EH (cell line): ENCODE measurements at regions not wholly inside any gene's neighbourhood (a gene's known extent, or its start where the extent isn't known, plus 50 kb on each side); places are given as distances from the start of the nearest gene placed in this dataset.

Experiments used
- DNase-seq: peaks from one replicate; pipeline ENCODE4 v3.0.0-alpha.2; 2015; ENCODE audit warnings: low read depth

- DNase-seq = no peak
Observed at GRCh38 chr2:219902891-219903552, 275.6 kb downstream of the SLC4A3 start.

DNA sequence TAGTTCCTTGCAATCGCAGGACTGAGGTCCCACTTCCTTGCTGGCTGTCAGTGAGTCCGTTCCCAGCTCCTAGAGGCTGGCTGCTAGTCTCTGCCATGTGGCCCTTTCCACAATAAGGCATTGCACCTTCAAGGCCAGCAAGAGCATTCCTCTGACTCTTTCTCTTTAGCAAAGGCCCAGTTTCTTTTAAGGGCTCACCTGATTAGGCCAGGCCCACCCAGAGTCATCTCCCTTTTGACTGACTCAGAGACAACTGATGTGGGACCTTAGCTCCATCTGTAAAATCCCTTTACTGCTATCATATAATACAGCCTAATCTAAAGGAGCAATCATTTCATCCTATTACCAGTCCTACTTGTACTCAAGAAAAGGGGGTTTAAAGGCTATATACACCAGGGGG lies 278.2 kb downstream of the SLC4A3 start:
- no peak for DNase-seq

DNA sequence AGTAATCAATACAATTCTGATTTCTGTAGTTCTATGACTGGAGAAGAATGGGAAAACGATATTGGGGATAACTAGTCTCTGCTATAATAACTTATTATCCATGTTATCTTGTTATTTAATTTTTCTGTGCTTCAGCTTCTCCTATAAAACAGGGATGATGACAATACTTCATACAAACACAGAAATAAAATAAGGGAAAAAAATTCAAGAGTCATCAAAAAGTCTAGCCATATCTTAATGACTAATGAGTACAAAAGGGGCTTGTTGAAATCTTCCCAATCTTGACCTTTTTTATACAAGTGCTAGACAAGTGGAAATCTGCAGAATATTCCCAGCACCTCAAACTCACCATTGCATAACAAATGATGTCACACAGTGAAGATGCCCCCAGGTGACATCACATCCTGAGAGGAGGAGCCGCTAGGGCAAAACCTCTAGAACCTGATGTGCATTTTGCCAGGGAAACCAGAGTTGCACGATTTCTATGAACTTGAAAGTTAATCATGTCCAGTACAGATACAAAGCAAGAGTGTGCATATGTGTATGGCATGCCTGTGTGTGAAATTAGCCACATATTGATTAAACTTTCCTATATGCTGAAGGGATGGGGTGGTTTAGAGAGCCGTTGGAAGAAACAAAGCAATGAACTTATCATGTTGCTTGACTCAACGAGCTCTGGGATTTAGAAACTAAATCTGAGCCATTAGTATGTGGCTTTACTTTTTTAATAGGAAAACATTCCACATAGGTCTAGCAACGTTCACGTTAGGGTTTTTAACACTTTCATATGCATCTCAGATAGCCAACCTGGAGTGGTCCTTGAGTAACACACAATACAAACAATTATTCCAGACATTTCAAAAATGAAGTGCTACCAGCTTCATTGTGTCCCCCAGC lies 278.9 kb downstream of the SLC4A3 start:
- DNase-seq = no peak

DNA sequence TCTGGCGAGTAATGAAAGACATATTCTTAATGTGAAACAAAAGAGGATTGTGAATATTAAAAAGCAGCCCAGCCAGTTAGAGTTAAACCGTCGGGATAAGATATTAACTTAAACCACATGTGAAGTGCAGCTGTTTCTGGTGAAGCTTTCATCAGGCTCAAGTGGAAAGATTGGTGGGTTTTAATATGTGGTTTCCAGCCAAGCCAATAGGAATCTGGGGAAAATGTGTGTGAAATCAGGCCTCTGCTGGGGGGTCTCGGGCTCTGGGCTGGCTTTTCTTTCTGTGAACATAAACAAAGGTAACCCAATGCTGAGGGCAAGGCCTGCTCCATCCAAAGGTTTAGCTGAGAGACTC lies 279.6 kb downstream of the SLC4A3 start:
- no peak for DNase-seq

- DNase-seq = no peak
Observed at GRCh38 chr2:219908538-219908937, 281.1 kb downstream of the SLC4A3 start.

DNA sequence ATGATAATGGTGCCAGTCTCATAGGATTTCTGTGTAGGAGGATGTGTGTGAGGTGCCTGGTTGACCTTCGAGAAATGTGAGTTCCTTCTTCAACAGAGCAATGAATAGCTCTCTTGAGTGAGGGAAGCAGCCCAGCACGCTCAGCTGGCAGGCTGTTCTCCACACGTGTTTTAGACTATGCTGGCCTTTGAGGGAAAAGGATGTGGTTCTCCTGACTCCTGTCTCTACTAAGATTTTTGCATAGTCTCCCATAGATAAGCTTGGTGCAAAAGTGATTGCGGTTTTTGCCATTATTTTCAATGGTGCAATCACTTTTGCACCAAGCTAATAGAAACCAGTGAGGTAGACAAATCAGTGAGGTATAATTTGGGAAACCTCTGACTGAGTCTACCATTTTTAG lies 284.1 kb downstream of the SLC4A3 start:
- DNase-seq = no peak

DNA sequence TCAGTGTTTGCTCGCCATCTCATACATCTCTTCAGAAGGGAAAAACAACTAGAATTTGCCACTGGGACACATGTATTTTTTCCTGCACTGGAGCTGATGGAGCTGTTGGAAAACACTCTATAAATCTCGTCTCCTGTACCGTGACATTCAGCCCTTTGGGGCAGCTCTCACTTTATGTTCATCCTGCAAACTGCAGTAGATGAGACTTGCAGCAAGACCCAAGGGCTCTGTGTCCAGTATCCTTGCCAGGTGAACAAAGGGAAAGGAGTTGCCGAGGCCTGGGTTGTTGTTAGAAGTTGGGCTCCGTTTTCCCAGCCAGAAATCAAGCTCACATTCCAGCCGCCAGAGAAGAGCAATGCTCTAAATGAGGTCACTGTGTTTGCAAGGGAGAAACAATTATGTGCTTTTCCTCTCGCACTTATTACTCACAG lies 285.1 kb downstream of the SLC4A3 start:
- DNase-seq = peak; percentile 74

DNA sequence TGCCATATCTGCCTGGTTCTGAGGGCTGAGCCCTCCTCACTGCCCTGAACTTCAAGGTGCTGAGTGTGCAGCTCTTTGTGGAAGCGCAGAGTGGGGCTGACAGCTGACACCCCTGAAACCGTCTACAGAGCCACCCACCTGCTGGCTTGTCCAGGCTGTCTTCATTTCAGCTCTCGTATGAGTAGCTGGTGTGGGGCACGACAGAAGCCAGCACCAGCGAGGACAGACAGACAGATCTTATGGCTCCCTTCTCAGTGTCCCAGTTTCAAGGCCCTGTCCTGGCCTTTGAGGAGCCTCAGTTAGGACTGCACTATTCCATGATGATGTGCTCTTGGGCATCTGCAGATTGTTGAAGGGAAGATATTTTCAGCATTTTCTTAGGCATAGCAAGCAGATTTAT lies 287.1 kb downstream of the SLC4A3 start:
- DNase-seq = no peak

- DNase-seq = no peak
Observed at GRCh38 chr2:219916281-219916680, 288.9 kb downstream of the SLC4A3 start.

DNA sequence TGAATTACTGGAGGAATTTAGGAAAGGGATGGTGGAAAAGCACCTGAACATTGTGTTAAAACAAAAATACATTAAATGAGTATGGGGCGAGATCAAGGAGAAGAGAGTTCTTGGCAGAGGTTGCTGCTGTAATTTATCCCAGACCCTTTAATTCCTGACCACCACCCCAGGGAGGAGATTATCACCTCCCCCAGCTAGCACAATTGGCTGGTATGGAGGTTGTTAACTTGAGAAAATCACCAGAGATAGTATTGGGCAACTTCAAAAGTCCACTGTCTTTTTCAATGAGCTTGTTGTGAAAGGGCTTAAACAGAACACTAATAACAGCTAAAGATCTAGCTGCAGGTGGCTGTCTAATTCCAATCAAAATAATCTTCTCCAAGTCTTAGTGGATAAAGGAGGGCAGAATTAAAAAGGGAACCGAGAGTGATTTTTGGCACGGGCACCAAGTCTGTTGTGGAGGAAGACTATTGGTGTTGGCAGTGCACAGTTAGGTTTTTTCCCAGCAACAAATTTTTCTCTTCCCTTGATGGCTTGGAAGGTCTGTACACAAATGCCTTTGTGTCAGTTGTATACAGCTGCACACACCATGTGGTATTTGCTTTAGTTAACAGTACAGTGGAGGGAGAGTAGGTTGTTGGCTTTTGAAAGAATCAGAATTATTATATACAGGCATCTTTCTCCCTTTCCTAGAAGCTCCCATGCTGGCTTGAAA lies 289.5 kb downstream of the SLC4A3 start:
- DNase-seq = no peak

DNA sequence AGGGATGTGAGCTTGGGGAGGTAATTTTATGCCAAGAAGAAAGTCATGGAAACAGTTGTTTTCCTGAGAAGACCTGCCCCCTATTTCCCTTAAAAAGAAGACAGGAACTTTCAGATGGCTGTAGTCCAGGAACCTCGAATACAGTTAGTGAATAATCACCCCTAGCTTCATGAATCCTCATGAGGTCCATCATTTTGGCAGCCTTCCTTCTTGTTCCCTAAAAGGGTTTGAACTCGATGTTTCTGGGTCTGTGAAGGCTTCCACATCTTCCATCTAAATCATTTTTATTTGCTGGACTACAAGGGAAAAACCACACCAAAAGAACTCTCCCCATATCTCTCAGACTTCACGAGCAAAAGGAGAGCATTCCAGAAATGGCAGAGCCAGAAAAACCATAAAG lies 290.8 kb downstream of the SLC4A3 start:
- no peak for DNase-seq

- no peak for DNase-seq
Observed at GRCh38 chr2:219918944-219919343, 291.5 kb downstream of the SLC4A3 start.

- no peak for DNase-seq
Observed at GRCh38 chr2:219919506-219919905, 292.1 kb downstream of the SLC4A3 start.

DNA sequence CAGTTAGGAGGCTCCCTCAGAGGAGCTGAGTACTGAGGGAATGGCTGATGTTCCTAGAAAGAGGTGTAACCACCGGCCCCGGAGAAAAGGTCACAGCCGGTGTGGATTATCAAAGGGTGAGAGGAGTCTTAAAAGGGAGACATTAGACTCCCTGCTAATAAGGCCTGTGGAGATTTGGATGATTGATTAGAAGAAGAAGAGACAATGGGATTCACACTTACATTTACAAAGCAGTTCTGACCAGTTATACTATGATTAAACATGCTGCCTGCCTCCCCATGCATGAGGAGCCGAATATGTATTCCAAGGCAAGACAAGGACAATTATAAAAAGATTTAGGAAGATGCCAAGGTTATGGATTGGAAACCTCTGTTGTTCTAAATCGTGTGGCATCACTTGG lies 302.4 kb downstream of the SLC4A3 start:
- DNase-seq = no peak

- DNase-seq = no peak
Observed at GRCh38 chr2:219939647-219940046, 312.2 kb downstream of the SLC4A3 start.

GRCh38 chr2:219944866-219945265 lies 317.4 kb downstream of the SLC4A3 start:
- no peak for DNase-seq

DNA sequence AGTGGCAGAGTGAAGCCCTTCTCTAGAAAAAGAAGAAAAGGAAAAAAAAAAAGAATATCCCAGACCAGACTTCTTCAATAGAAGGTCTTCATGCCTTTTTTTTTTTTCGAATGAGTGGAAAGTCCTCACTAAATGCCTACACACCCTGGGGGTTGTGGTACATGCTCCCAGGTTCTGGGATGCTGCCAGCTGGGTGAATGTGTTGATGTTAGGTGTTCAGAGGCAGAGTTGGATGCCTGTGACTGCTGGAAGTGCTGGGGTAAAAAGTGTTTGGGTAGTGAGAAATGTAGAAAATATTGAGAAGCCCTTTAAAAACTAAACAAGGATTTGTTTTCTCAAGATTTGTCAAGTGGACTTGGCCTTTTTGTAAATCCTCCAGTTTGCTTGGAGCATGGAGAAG lies 318.6 kb downstream of the SLC4A3 start:
- peak; percentile 19 for DNase-seq

GRCh38 chr2:219946529-219946928 lies 319.1 kb downstream of the SLC4A3 start:
- no peak for DNase-seq

DNA sequence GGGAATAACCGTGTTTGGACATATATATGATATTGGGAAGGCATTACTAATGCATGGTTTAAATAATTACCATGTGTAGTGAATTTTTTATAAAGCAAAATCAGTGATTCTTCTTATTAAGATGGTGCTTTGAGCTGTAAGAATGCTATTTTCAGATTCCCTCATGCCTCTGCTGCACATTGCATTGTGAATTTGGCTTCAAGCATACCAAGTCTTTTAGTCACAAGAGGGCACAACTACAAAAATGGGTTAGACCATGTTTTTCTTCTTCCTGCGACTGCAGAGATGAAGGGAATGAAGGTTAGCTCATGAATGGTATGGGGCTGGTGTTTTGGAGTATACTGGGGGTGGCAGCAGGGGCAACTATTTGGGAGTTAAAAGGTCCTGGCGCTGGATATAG lies 320.1 kb downstream of the SLC4A3 start:
- peak; percentile 77 for DNase-seq

GRCh38 chr2:219949053-219949452 lies 321.6 kb downstream of the SLC4A3 start:
- no peak for DNase-seq

DNA sequence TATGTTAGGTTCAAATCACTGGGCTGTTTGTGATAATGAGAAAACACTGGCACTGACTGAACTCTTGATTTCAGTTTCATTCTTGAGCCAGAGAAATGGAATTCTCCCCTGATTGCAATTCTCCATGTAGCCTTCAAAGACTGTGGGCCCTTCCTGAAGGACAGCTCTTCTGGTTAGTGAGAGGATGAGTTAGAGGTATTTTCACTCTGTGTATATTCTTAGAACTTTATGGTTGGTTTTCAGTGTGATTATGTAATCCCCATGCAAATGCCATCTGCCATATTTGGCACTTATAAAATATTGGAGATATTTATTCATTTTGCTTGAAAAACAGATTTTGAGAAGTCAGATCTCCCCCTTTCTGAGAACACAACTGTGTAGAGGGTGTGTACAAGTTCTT lies 323.7 kb downstream of the SLC4A3 start:
- DNase-seq = peak; percentile 32

GRCh38 chr2:219954331-219954730 lies 326.9 kb downstream of the SLC4A3 start:
- DNase-seq = peak; percentile 73

GRCh38 chr2:219957820-219958219 lies 330.4 kb downstream of the SLC4A3 start:
- peak; percentile 52 for DNase-seq
